ENCODE measurements at regions not wholly inside any gene's neighbourhood (a gene's known extent, or its start where the extent isn't known, plus 50 kb on each side); places are given as distances from the start of the nearest gene placed in this dataset.
A peak's percentile ranks its signal among the peaks of the same experiment; 100 is the strongest.

DNA sequence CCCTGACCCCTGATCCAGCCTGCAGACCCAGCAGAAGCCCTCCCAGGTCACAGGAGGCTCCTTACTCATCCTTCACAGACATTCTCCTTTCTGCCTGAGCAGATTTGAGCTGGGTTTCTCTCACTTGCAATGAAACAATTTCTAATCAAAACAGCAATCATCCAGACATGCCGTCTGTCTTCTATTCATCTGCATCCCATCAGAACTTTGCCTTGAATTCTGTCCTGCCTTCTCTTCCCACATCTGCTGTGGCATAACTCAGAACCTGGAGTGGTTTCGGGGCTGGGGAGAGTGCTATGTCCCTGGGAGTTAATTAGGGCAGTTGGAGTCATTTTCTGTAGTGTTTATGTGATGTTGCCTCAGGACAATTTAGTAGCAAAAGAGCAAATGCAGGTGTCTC lies 278.6 kb downstream of the CBLN1 start:
- Histone ChIP-seq H3K79me2 (no peaks in the 10 kb centered on the region), H2AFZ (no peak overlapping the region), H3K27me3 (no peaks in the 10 kb centered on the region), H4K20me1 (ENCODE audit: insufficient read depth, poor library complexity, severe bottlenecking) (no peaks in the 10 kb centered on the region), H3K27ac (no peak overlapping the region), H3K9me3 (ENCODE audit: low read depth) (no peaks in the 10 kb centered on the region), H3K9me2 (replicated peaks; ENCODE audit: insufficient read depth) (no peaks in the 10 kb centered on the region), H3K36me3 (replicated peaks; ENCODE audit: insufficient read depth, low read depth) (no peaks in the 10 kb centered on the region), H3K4me2 (no peak overlapping the region), H3K4me3 (no peak overlapping the region), H3K4me1 (ENCODE audit: insufficient read depth) (peaks cover 13% of the 10 kb centered on the region)
- TF ChIP-seq EZH2 (IDR thresholded peaks at IDR 0.05; ENCODE audit: borderline replicate concordance): no peak
- TF ChIP-seq CTCF (IDR thresholded peaks at IDR 0.05; ENCODE audit: poor library complexity): no peak
- no peak for TF ChIP-seq EZH2phosphoT487 (IDR thresholded peaks at IDR 0.05; ENCODE audit: low read depth, severe bottlenecking, unreplicated experiment)
- no peak for DNase-seq (ENCODE audit: low spot score)
- 76% methylated on average over 2 of the region's 2 CpGs for WGBS (ENCODE audit: low lambda C conversion rate, missing lambda C conversion rate)

DNA sequence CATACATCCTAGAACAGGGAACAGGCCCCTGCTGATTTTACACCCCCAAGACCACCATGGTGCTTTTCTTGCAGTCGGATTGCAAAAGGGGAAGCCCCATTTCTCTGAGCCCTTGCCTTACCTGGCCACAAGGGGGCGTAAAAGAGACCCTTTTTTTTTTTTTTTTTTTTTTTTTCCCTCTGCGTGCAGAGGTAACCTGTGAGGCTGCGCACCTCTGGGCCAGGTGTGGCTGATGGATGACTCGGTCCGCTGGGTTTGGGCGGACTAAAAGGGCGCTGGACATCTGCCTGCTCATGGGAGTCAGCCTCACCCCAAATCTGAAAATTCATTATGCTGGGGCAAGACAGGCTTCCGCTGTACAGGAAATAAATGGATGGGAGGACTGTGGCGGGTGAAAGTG lies 281.0 kb downstream of the CBLN1 start:
- WGBS (ENCODE audit: low lambda C conversion rate, missing lambda C conversion rate): 33% methylated on average over 9 of the region's 10 CpGs
- Histone ChIP-seq H3K79me2 (no peaks in the 10 kb centered on the region), H3K9me2 (replicated peaks; ENCODE audit: insufficient read depth) (no peaks in the 10 kb centered on the region), H3K27ac (no peak overlapping the region), H3K4me2 (no peak overlapping the region), H4K20me1 (ENCODE audit: insufficient read depth, poor library complexity, severe bottlenecking) (no peaks in the 10 kb centered on the region), H3K4me1 (ENCODE audit: insufficient read depth) (peaks cover 13% of the 10 kb centered on the region), H3K4me3 (no peak overlapping the region), H3K27me3 (no peaks in the 10 kb centered on the region), H3K9me3 (ENCODE audit: low read depth) (no peaks in the 10 kb centered on the region), H2AFZ (no peak overlapping the region), H3K36me3 (replicated peaks; ENCODE audit: insufficient read depth, low read depth) (no peaks in the 10 kb centered on the region)
- DNase-seq (ENCODE audit: low spot score): peak; percentile 33
- TF ChIP-seq CTCF (IDR thresholded peaks at IDR 0.05; ENCODE audit: poor library complexity) (peak; percentile 46), EZH2 (IDR thresholded peaks at IDR 0.05; ENCODE audit: borderline replicate concordance) (no peak), EZH2phosphoT487 (IDR thresholded peaks at IDR 0.05; ENCODE audit: low read depth, severe bottlenecking, unreplicated experiment) (no peak)

DNA sequence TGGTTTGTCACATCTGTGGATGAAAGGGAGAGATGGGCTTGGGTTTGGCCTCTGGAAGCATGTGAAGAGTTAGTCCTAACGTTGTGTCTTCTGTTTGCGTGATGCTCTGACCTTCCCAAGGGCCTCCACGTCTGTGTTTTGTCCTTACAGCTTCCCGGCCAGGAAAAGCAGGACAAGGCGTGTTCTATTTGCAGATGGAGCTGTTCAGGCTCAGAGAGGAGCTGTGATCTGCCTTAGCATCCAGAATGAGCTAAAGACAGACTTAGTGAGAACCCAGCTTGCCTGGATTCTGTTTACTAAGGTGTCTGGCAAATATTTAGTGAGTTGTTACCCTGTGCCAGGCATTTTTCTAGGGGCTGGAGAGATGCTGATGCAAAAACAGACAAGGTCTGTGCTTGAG lies 282.1 kb downstream of the CBLN1 start:
- DNase-seq (ENCODE audit: low spot score): no peak

More for the DNA sequence above, 282.1 kb downstream of the CBLN1 start:
- Histone ChIP-seq H4K20me1 (ENCODE audit: insufficient read depth, poor library complexity, severe bottlenecking) (no peaks in the 10 kb centered on the region), H3K9me3 (ENCODE audit: low read depth) (no peaks in the 10 kb centered on the region), H3K4me3 (no peak overlapping the region), H3K27ac (peak overlapping the region; percentile 65), H3K27me3 (no peaks in the 10 kb centered on the region), H3K9me2 (replicated peaks; ENCODE audit: insufficient read depth) (no peaks in the 10 kb centered on the region), H3K36me3 (replicated peaks; ENCODE audit: insufficient read depth, low read depth) (no peaks in the 10 kb centered on the region), H3K4me2 (no peak overlapping the region), H2AFZ (no peak overlapping the region), H3K79me2 (no peaks in the 10 kb centered on the region), H3K4me1 (ENCODE audit: insufficient read depth) (peaks cover 13% of the 10 kb centered on the region)
- WGBS (ENCODE audit: low lambda C conversion rate, missing lambda C conversion rate): 38% methylated on average over 5 of the region's 5 CpGs
- TF ChIP-seq CTCF (IDR thresholded peaks at IDR 0.05; ENCODE audit: poor library complexity) (no peak), EZH2 (IDR thresholded peaks at IDR 0.05; ENCODE audit: borderline replicate concordance) (no peak), EZH2phosphoT487 (IDR thresholded peaks at IDR 0.05; ENCODE audit: low read depth, severe bottlenecking, unreplicated experiment) (no peak)

Data from hepatocyte (in vitro differentiated cells).